22Rv1 (cell line): ENCODE measurements at regions not wholly inside any gene's neighbourhood (a gene's known extent, or its start where the extent isn't known, plus 50 kb on each side); places are given as distances from the start of the nearest gene placed in this dataset.

Source experiments
- CTCF ChIP-seq: fragments of 450-650 bp; IDR thresholded peaks from 2 replicates; pipeline ENCODE4 v1.5.1; 2017; ENCODE audit warnings: mild to moderate bottlenecking
- ZFX ChIP-seq: fragments of 450-650 bp; IDR thresholded peaks from 2 replicates; pipeline ENCODE4 v1.6.1; 2017; ENCODE audit warnings: antibody characterized with exemption, borderline replicate concordance

GRCh38 chr10:8456386-8456785, 401.9 kb downstream of the GATA3 start:
- TF ChIP-seq CTCF (no peak), ZFX (no peak)
